OCI-LY3 (cell line): ENCODE measurements at regions not wholly inside any gene's neighbourhood (a gene's known extent, or its start where the extent isn't known, plus 50 kb on each side); places are given as distances from the start of the nearest gene placed in this dataset.
"Not testable (repeated sequence)": the region's sequence is repeated elsewhere in the genome, so short reads cannot be mapped to it uniquely, and the experiment has no call there.

Experiments
- H2AFZ ChIP-seq: fragments of 200-600, 300-600 bp; shearing (Covaris generic); 2 replicates; pipeline ENCODE4 v1.6.0; 2014; ENCODE audit warnings: antibody characterized with exemption, low read depth, low read length
- H3K27ac ChIP-seq: fragments of 200-600, 300-600 bp; sonication (generic); 2 replicates; pipeline ENCODE4 v1.5.1; 2014; ENCODE audit warnings: mild to moderate bottlenecking, low read length, moderate library complexity, mixed read lengths
- H3K27me3 ChIP-seq: fragments of 200-600, 300-600 bp; sonication (generic); 2 replicates; pipeline ENCODE4 v1.6.1; 2014; ENCODE audit warnings: low read depth, low read length, mixed read lengths
- H3K36me3 ChIP-seq: fragments of 200-600, 300-600 bp; sonication (generic); replicated peaks from 2 replicates; pipeline ENCODE3; 2014; ENCODE audit warnings: low read depth, low read length, mixed read lengths
- H3K4me1 ChIP-seq: fragments of 300-600, 200-600 bp; sonication (generic); 2 replicates; pipeline ENCODE4 v1.6.1; 2014; ENCODE audit warnings: low read length, mixed read lengths
- H3K4me2 ChIP-seq: fragments of 200-600, 300-600 bp; sonication (generic); 2 replicates; pipeline ENCODE4 v1.6.1; 2014; ENCODE audit warnings: low read length, mixed read lengths
- H3K4me3 ChIP-seq: fragments of 300-600, 200-600 bp; sonication (generic); 2 replicates; pipeline ENCODE4 v1.5.1; 2014; ENCODE audit warnings: antibody characterized with exemption, mild to moderate bottlenecking, low read length, moderate library complexity
- H3K79me2 ChIP-seq: fragments of 300-600, 200-600 bp; shearing (Covaris generic); 2 replicates; pipeline ENCODE4 v1.6.1; 2014; ENCODE audit warnings: mild to moderate bottlenecking, low read length, mixed read lengths
- H3K9ac ChIP-seq: fragments of 300-600, 200-600 bp; shearing (Covaris generic); 2 replicates; pipeline ENCODE4 v1.6.0; 2014; ENCODE audit warnings: mild to moderate bottlenecking, low read length, moderate library complexity
- H3K9me3 ChIP-seq: fragments of 200-600, 300-600 bp; shearing (Covaris generic); 2 replicates; pipeline ENCODE4 v1.6.1; 2014; ENCODE audit warnings: low read length, mixed read lengths; ENCODE audit not compliant: insufficient read depth
- H4K20me1 ChIP-seq: fragments of 200-600, 300-600 bp; sonication (generic); 2 replicates; pipeline ENCODE4 v1.6.1; 2016; ENCODE audit warnings: low read length, mixed read lengths; ENCODE audit not compliant: insufficient read depth
- EZH2phosphoT487 ChIP-seq: fragments of 200-600 bp; shearing (Covaris generic); IDR thresholded peaks from 2 replicates; pipeline ENCODE4 v1.6.1; 2018; ENCODE audit warnings: antibody characterized with exemption, mixed run types, low read depth
- TF ChIP-seq, protein P1 (sequence below): fragments of 200-600, 300-600 bp; sonication (generic); IDR thresholded peaks from 2 replicates; pipeline ENCODE4 v1.5.1; 2014; ENCODE audit warnings: antibody characterized with exemption, low read length, low read depth

DNA sequence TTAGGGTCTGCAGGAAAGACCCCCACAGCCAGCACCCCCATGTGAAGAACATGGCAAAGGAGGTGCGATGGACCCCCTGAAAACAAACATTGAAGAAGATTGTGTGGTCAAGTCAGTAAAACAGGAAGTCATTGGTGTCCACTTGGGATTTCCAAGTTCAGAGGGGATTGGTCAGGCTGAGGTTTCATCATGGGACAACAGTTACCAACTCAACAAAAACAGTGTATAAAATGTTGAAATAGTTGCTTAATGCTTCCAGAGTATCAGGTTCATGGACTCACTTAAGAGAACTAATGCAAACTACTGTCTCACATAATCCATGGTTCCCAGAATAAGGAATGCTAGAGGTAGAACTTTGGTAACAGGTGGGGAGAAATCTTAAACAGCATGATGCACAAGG is 115.8 kb downstream of the RBMY1A1 start:
- Histone ChIP-seq H3K4me1 (peaks cover 3% of the 10 kb centered on the region; the same call in 1 of the 2 replicates), H3K9ac (no peak overlapping the region), H3K9me3 (no peaks in the 10 kb centered on the region), H3K27ac (no peak overlapping the region), H4K20me1 (no peaks in the 10 kb centered on the region), H3K36me3 (no peaks in the 10 kb centered on the region), H3K4me2 (no peak overlapping the region), H3K27me3 (no peaks in the 10 kb centered on the region), H3K4me3 (no peak overlapping the region), H3K79me2 (no peaks in the 10 kb centered on the region), H2AFZ (no peak overlapping the region)
- TF ChIP-seq, protein P1, sequence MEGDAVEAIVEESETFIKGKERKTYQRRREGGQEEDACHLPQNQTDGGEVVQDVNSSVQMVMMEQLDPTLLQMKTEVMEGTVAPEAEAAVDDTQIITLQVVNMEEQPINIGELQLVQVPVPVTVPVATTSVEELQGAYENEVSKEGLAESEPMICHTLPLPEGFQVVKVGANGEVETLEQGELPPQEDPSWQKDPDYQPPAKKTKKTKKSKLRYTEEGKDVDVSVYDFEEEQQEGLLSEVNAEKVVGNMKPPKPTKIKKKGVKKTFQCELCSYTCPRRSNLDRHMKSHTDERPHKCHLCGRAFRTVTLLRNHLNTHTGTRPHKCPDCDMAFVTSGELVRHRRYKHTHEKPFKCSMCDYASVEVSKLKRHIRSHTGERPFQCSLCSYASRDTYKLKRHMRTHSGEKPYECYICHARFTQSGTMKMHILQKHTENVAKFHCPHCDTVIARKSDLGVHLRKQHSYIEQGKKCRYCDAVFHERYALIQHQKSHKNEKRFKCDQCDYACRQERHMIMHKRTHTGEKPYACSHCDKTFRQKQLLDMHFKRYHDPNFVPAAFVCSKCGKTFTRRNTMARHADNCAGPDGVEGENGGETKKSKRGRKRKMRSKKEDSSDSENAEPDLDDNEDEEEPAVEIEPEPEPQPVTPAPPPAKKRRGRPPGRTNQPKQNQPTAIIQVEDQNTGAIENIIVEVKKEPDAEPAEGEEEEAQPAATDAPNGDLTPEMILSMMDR, result no peak
- TF ChIP-seq EZH2phosphoT487, result no peak

DNA sequence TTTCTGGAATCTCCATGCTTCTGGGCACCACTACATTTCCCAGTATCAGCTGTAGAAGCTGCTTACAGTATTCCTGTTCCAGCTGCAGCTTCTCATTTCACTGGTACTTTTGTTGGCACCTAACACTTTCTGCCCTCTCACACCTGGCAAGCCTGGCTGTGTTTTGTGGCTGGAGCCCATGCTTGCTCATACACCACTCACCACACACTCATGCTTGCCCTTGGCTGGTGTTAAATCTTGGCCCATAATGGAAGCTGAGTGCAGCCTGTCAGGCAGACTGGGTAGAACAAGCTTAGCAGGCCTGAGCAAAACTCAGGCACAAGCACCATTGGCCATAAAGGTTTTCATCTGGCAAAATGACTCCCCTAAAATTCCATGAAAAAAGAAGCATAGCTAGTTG is 124.4 kb downstream of the RBMY1A1 start:
- not testable (repeated sequence) for H2AFZ ChIP-seq, H3K4me2 ChIP-seq, H3K9ac ChIP-seq, H3K27me3 ChIP-seq, H3K27ac ChIP-seq, H3K9me3 ChIP-seq, H3K79me2 ChIP-seq, H3K4me1 ChIP-seq, H3K36me3 ChIP-seq, H4K20me1 ChIP-seq, H3K4me3 ChIP-seq

DNA sequence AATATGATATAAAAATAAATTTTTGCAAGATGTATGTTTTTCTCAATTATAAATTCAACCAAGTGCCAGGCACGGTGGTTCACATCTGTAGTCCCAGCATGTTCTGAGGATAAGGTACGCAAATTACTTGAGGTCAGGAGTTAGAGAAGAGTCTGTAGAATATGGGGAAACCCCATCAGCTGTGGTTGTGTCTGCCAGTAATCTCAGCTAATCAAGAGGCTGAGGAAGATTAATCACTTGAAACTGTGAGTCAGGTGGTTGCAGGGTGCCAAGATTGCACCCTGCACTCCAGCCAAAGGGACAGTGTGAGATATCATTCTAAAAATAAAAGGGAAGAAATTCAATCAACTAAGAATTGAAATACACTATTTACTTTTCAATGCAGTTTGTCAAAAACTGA is 144.9 kb downstream of the RBMY1A1 start:
- not testable (repeated sequence) for H3K4me3 ChIP-seq, H3K36me3 ChIP-seq, H3K79me2 ChIP-seq, H2AFZ ChIP-seq, H4K20me1 ChIP-seq, H3K27me3 ChIP-seq, H3K27ac ChIP-seq, H3K9ac ChIP-seq, H3K9me3 ChIP-seq
- peaks cover 19% of the 10 kb centered on the region for H3K4me1 ChIP-seq
- peak overlapping the region; percentile 14; the same call in 1 of the 2 replicates for H3K4me2 ChIP-seq

DNA sequence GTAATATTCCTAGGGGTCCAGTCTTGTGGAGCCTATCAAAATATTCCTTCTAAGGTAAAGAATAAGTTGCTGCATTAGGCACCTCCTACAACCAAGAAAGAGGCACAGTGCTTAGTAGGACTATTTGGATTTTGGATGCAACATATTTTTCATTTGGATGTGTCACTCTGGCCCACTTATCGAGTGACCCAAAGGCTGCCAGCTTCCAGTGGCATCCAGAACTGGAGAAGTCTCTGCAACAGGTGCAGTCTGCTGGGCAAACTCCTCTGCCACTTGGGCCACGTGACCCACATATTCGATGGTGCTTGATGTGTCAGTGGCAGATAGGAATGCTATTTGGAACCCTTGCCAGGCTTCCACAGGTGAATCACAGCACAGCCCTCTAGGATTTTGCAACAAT is 151.7 kb downstream of the RBMY1A1 start:
- not testable (repeated sequence) for H4K20me1 ChIP-seq, H3K4me3 ChIP-seq, H2AFZ ChIP-seq, H3K4me2 ChIP-seq, H3K4me1 ChIP-seq, H3K27me3 ChIP-seq, H3K36me3 ChIP-seq, H3K9me3 ChIP-seq, H3K9ac ChIP-seq, H3K27ac ChIP-seq, H3K79me2 ChIP-seq

DNA sequence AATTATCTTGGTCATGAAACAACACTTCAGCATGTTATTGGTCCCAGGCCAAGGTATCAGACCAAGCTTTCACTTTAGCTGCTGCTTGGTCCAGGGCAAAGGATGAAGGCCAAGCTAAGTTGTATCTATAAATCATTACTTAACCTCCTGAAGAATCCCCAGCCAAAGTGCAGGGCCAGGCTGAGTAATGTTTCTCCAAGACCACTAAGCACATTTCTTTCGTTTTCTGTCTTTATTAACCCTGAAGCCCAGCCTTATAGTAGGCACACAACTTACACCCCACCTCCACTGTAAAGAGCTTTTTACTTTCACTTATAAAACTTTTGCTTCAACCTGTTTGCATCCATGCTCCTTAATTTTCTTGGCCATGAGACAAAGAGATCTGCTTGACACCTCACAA is 167.3 kb downstream of the RBMY1A1 start:
- not testable (repeated sequence) for H2AFZ ChIP-seq, H3K36me3 ChIP-seq, H3K79me2 ChIP-seq, H4K20me1 ChIP-seq, H3K27me3 ChIP-seq, H3K9me3 ChIP-seq, H3K9ac ChIP-seq, H3K4me2 ChIP-seq, H3K4me3 ChIP-seq, H3K4me1 ChIP-seq, H3K27ac ChIP-seq

DNA sequence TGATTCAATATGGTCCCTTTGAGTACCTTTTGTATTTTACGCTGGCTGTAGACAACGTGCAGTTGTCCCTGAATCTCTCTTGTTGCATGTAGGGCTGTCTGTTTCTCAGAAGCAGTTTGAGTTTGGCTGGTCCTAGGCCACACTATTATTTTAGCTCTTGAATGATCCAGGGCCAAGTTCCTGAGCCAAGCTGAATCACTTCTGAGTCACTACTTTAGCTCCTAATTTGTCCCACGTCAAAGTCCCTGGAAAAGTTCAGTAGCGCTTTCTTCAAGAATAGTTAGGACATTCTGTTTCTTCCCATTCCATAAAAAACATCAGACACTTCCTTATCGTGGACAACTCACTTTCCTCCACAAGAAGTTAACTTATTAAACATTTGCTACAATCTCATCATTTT is 168.2 kb downstream of the RBMY1A1 start:
- not testable (repeated sequence) for H3K9ac ChIP-seq, H3K4me1 ChIP-seq, H2AFZ ChIP-seq, H3K79me2 ChIP-seq, H3K36me3 ChIP-seq, H3K27me3 ChIP-seq, H3K9me3 ChIP-seq, H3K4me3 ChIP-seq, H3K4me2 ChIP-seq, H3K27ac ChIP-seq, H4K20me1 ChIP-seq
